ENCODE measurements at regions not wholly inside any gene's neighbourhood (a gene's known extent, or its start where the extent isn't known, plus 50 kb on each side); places are given as distances from the start of the nearest gene placed in this dataset.

- no peak for TF ChIP-seq CTCF (IDR thresholded peaks at IDR 0.05)
- no peak overlapping the region for H2AFZ ChIP-seq (ENCODE audit: insufficient read depth, low read depth, low read length, poor library complexity, severe bottlenecking)
- DNase-seq: no peak
- H3K4me2 ChIP-seq (replicated peaks; ENCODE audit: extremely low read depth, low read length, poor library complexity, severe bottlenecking): no peak overlapping the region
- H3K9me3 ChIP-seq (replicated peaks in 1 of 2; ENCODE audit: control insufficient read depth in 1 of 2, insufficient read depth in 1 of 2, low read length in 2 of 2): no peaks in the 10 kb centered on the region
- no peaks in the 10 kb centered on the region for H3K79me2 ChIP-seq (ENCODE audit: insufficient read depth, low read length)
- WGBS (ENCODE audit: insufficient coverage): 89% methylated on average over 3 of the region's 5 CpGs
- no peaks in the 10 kb centered on the region for H3K4me1 ChIP-seq (ENCODE audit: control insufficient read depth in 1 of 2, insufficient read depth in 2 of 2, low read length in 2 of 2)
- intact Hi-C loops (cut with micrococcal nuclease): no loop called here
- H3K27ac ChIP-seq (ENCODE audit: low read depth in 1 of 2, low read length in 2 of 2): no peak overlapping the region
- Mint-ChIP-seq H3K27me3 (ENCODE audit: low read depth in 3 of 3) (peaks cover 0 to 3% (median 0%) of the 10 kb centered on the region in 3 donors), H3K4me3 (no peak overlapping the region), H3K27ac (no peak overlapping the region), H3K9me3 (peaks cover 0 to 6% (median 2%) of the 10 kb centered on the region in 7 donors), H3K36me3 (no peaks in the 10 kb centered on the region), H3K4me1 (no peaks in the 10 kb centered on the region)
- no peak overlapping the region for H3K9ac ChIP-seq (ENCODE audit: insufficient read depth, low read length, poor library complexity, severe bottlenecking)
- H3K27me3 ChIP-seq (ENCODE audit: control insufficient read depth in 2 of 2, insufficient read depth in 2 of 2, low read length in 2 of 2): no peaks in the 10 kb centered on the region
- no peaks in the 10 kb centered on the region for H3K36me3 ChIP-seq (replicated peaks in 1 of 2; ENCODE audit: control insufficient read depth in 1 of 2, insufficient read depth in 2 of 2, low read length in 2 of 2)
- no peak overlapping the region for H3K4me3 ChIP-seq (replicated peaks in 1 of 3; ENCODE audit: low read depth in 2 of 3, low read length in 3 of 3)
- no peaks in the 10 kb centered on the region for H4K20me1 ChIP-seq (ENCODE audit: insufficient read depth, low read length)
Observed at GRCh38 chr1:213821175-213821942, 166.4 kb upstream of the PROX1 start.

- no peak overlapping the region for H3K4me2 ChIP-seq (replicated peaks; ENCODE audit: extremely low read depth, low read length, poor library complexity, severe bottlenecking)
- no peak overlapping the region for H3K9ac ChIP-seq (ENCODE audit: insufficient read depth, low read length, poor library complexity, severe bottlenecking)
- H3K4me1 ChIP-seq (ENCODE audit: control insufficient read depth in 1 of 2, insufficient read depth in 2 of 2, low read length in 2 of 2): no peaks in the 10 kb centered on the region
- H3K79me2 ChIP-seq (ENCODE audit: insufficient read depth, low read length): no peaks in the 10 kb centered on the region
- H3K4me3 Mint-ChIP-seq: no peak overlapping the region
- no peaks in the 10 kb centered on the region for H3K4me1 Mint-ChIP-seq
- H3K27ac Mint-ChIP-seq: no peak overlapping the region
- peaks cover 0 to 3% (median 0%) of the 10 kb centered on the region in 3 donors for H3K27me3 Mint-ChIP-seq (ENCODE audit: low read depth in 3 of 3)
- H3K9me3 Mint-ChIP-seq: peaks cover 0 to 6% (median 2%) of the 10 kb centered on the region in 7 donors
- intact Hi-C loops (cut with micrococcal nuclease): no loop called here
- H2AFZ ChIP-seq (ENCODE audit: insufficient read depth, low read depth, low read length, poor library complexity, severe bottlenecking): no peak overlapping the region
- H3K36me3 Mint-ChIP-seq: no peaks in the 10 kb centered on the region
- 0% methylated on average over 1 of the region's 1 CpG for WGBS (ENCODE audit: insufficient coverage)
- no peak for DNase-seq
- no peaks in the 10 kb centered on the region for H3K9me3 ChIP-seq (replicated peaks in 1 of 2; ENCODE audit: control insufficient read depth in 1 of 2, insufficient read depth in 1 of 2, low read length in 2 of 2)
- no peaks in the 10 kb centered on the region for H3K36me3 ChIP-seq (replicated peaks in 1 of 2; ENCODE audit: control insufficient read depth in 1 of 2, insufficient read depth in 2 of 2, low read length in 2 of 2)
- no peak overlapping the region for H3K27ac ChIP-seq (ENCODE audit: low read depth in 1 of 2, low read length in 2 of 2)
- H3K4me3 ChIP-seq (replicated peaks in 1 of 3; ENCODE audit: low read depth in 2 of 3, low read length in 3 of 3): no peak overlapping the region
- no peaks in the 10 kb centered on the region for H3K27me3 ChIP-seq (ENCODE audit: control insufficient read depth in 2 of 2, insufficient read depth in 2 of 2, low read length in 2 of 2)
- TF ChIP-seq CTCF (IDR thresholded peaks at IDR 0.05): no peak
- H4K20me1 ChIP-seq (ENCODE audit: insufficient read depth, low read length): no peaks in the 10 kb centered on the region
Observed at GRCh38 chr1:213821943-213822334, 165.8 kb upstream of the PROX1 start.
